ENCODE measurements at regions not wholly inside any gene's neighbourhood (a gene's known extent, or its start where the extent isn't known, plus 50 kb on each side); places are given as distances from the start of the nearest gene placed in this dataset.

GRCh38 chr6:22789315-22789714 lies 219.9 kb downstream of the HDGFL1 start:
- Histone ChIP-seq H3K4me2 (ENCODE audit: insufficient read depth, low read length) (no peak overlapping the region), H4K20me1 (ENCODE audit: insufficient read depth, low read length) (no peaks in the 10 kb centered on the region), H3K27ac (ENCODE audit: low read length) (no peak overlapping the region), H3K9me3 (ENCODE audit: insufficient read depth, low read length, severe bottlenecking) (no peaks in the 10 kb centered on the region), H2AFZ (ENCODE audit: low read depth, low read length) (no peak overlapping the region), H3K4me3 (ENCODE audit: low read depth in 1 of 2, low read length in 2 of 2) (no peak overlapping the region), H3K79me2 (ENCODE audit: insufficient read depth, low read length) (no peaks in the 10 kb centered on the region), H3K27me3 (ENCODE audit: insufficient read depth, low read length, poor library complexity) (no peaks in the 10 kb centered on the region), H3K4me1 (ENCODE audit: insufficient read depth, low read length) (no peaks in the 10 kb centered on the region), H3K36me3 (ENCODE audit: insufficient read depth, low read length) (no peaks in the 10 kb centered on the region), H3K9ac (ENCODE audit: low read depth, low read length) (no peak overlapping the region)
- DNase-seq (no peak), ATAC-seq (ENCODE audit: insufficient read depth, low read depth) (no peak)
- TF ChIP-seq CTCF (IDR thresholded peaks at IDR 0.05; ENCODE audit: borderline replicate concordance, extremely low read depth, low read length, poor library complexity, severe bottlenecking): no peak

GRCh38 chr6:22794844-22795243 lies 225.5 kb downstream of the HDGFL1 start:
- Histone ChIP-seq H3K36me3 (ENCODE audit: insufficient read depth, low read length) (no peaks in the 10 kb centered on the region), H3K27ac (ENCODE audit: low read length) (no peak overlapping the region), H3K4me1 (ENCODE audit: insufficient read depth, low read length) (no peaks in the 10 kb centered on the region), H3K4me3 (ENCODE audit: low read depth in 1 of 2, low read length in 2 of 2) (no peak overlapping the region), H2AFZ (ENCODE audit: low read depth, low read length) (no peak overlapping the region), H3K9ac (ENCODE audit: low read depth, low read length) (no peak overlapping the region), H3K79me2 (ENCODE audit: insufficient read depth, low read length) (no peaks in the 10 kb centered on the region), H3K27me3 (ENCODE audit: insufficient read depth, low read length, poor library complexity) (no peaks in the 10 kb centered on the region), H3K9me3 (ENCODE audit: insufficient read depth, low read length, severe bottlenecking) (peaks cover 7% of the 10 kb centered on the region), H4K20me1 (ENCODE audit: insufficient read depth, low read length) (no peaks in the 10 kb centered on the region), H3K4me2 (ENCODE audit: insufficient read depth, low read length) (no peak overlapping the region)
- no peak for ATAC-seq (ENCODE audit: insufficient read depth, low read depth)
- TF ChIP-seq CTCF (IDR thresholded peaks at IDR 0.05; ENCODE audit: borderline replicate concordance, extremely low read depth, low read length, poor library complexity, severe bottlenecking): no peak
- no peak for TF ChIP-seq EZH2 (IDR thresholded peaks at IDR 0.05; ENCODE audit: borderline replicate concordance, low read depth, low read length, severe bottlenecking)
- no peak for DNase-seq

DNA sequence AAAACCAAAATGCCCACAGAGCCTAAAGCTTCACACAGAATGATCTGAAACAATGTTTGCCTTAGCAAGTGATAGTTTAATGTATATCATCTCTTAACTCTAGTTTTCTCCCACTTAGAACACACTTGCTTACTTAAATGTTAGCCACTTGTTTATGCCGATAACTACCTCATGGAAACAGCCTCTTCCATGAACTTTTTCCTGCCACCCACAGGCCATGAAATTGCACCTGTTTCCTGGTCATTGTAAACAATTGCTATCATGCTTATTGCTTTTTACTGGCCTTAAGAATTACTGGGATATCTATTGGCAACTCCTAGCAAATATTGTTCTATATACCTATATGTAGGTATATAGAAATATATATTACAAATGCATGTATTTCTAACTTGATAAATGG lies 231.1 kb downstream of the HDGFL1 start:
- ATAC-seq (ENCODE audit: insufficient read depth, low read depth) (no peak), DNase-seq (no peak)
- Histone ChIP-seq H3K9me3 (ENCODE audit: insufficient read depth, low read length, severe bottlenecking) (no peaks in the 10 kb centered on the region), H3K4me2 (ENCODE audit: insufficient read depth, low read length) (no peak overlapping the region), H3K9ac (ENCODE audit: low read depth, low read length) (no peak overlapping the region), H3K27ac (ENCODE audit: low read length) (no peak overlapping the region), H4K20me1 (ENCODE audit: insufficient read depth, low read length) (no peaks in the 10 kb centered on the region), H3K4me1 (ENCODE audit: insufficient read depth, low read length) (no peaks in the 10 kb centered on the region), H3K79me2 (ENCODE audit: insufficient read depth, low read length) (no peaks in the 10 kb centered on the region), H3K4me3 (ENCODE audit: low read depth in 1 of 2, low read length in 2 of 2) (no peak overlapping the region), H3K36me3 (ENCODE audit: insufficient read depth, low read length) (no peaks in the 10 kb centered on the region), H3K27me3 (ENCODE audit: insufficient read depth, low read length, poor library complexity) (no peaks in the 10 kb centered on the region), H2AFZ (ENCODE audit: low read depth, low read length) (no peak overlapping the region)
- no peak for TF ChIP-seq EZH2 (IDR thresholded peaks at IDR 0.05; ENCODE audit: borderline replicate concordance, low read depth, low read length, severe bottlenecking)
- TF ChIP-seq CTCF (IDR thresholded peaks at IDR 0.05; ENCODE audit: borderline replicate concordance, extremely low read depth, low read length, poor library complexity, severe bottlenecking): no peak

DNA sequence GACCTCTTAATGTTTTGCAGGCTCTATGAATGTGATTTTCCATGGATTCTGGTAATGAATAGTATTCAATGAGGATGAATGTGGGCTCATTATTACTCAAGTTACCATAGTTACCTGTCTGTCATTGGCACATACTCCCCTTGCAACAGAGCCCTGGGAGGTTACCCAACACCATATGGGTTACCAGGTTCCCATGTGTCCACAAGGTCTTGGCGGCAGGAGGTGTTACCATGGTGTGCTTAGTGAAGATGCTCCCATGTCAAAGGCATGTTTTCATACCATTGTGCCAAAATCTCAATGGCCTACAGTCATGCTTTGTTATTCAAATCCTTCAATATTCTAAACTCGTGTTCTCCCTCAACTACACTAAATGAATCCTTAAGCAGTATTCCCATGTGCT lies 232.5 kb downstream of the HDGFL1 start:
- Histone ChIP-seq H3K27ac (ENCODE audit: low read length) (no peak overlapping the region), H3K9me3 (ENCODE audit: insufficient read depth, low read length, severe bottlenecking) (no peaks in the 10 kb centered on the region), H3K27me3 (ENCODE audit: insufficient read depth, low read length, poor library complexity) (no peaks in the 10 kb centered on the region), H3K4me1 (ENCODE audit: insufficient read depth, low read length) (no peaks in the 10 kb centered on the region), H2AFZ (ENCODE audit: low read depth, low read length) (no peak overlapping the region), H3K4me2 (ENCODE audit: insufficient read depth, low read length) (no peak overlapping the region), H3K4me3 (ENCODE audit: low read depth in 1 of 2, low read length in 2 of 2) (no peak overlapping the region), H3K9ac (ENCODE audit: low read depth, low read length) (no peak overlapping the region), H3K36me3 (ENCODE audit: insufficient read depth, low read length) (no peaks in the 10 kb centered on the region), H3K79me2 (ENCODE audit: insufficient read depth, low read length) (no peaks in the 10 kb centered on the region), H4K20me1 (ENCODE audit: insufficient read depth, low read length) (no peaks in the 10 kb centered on the region)
- TF ChIP-seq EZH2 (IDR thresholded peaks at IDR 0.05; ENCODE audit: borderline replicate concordance, low read depth, low read length, severe bottlenecking): no peak
- no peak for TF ChIP-seq CTCF (IDR thresholded peaks at IDR 0.05; ENCODE audit: borderline replicate concordance, extremely low read depth, low read length, poor library complexity, severe bottlenecking)
- no peak for DNase-seq
- ATAC-seq (ENCODE audit: insufficient read depth, low read depth): no peak

All from DND-41 (cell line).